ENCODE measurements at regions not wholly inside any gene's neighbourhood (a gene's known extent, or its start where the extent isn't known, plus 50 kb on each side); places are given as distances from the start of the nearest gene placed in this dataset.
"Not testable (repeated sequence)": the region's sequence is repeated elsewhere in the genome, so short reads cannot be mapped to it uniquely, and the experiment has no call there.

DNA sequence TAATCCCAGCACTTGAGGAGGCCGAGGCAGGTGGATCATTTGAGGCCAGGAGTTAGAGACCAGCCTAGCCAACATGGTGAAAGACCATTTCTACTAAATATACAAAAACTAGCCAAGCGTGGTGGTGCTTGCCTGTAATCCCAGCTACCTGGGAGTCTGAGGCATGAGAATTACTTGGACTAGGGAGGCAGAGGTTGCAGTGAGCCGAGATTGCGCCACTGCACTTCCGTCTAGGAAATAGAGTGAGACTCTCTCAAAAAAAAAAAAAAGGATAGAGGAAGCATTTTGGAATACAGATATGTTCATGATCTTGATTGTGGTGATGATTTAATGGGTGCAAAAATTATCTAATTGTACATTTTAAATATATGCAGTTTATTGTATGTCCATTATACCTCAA lies 67.8 kb upstream of the GBE1 start:
- TF ChIP-seq, protein P1, sequence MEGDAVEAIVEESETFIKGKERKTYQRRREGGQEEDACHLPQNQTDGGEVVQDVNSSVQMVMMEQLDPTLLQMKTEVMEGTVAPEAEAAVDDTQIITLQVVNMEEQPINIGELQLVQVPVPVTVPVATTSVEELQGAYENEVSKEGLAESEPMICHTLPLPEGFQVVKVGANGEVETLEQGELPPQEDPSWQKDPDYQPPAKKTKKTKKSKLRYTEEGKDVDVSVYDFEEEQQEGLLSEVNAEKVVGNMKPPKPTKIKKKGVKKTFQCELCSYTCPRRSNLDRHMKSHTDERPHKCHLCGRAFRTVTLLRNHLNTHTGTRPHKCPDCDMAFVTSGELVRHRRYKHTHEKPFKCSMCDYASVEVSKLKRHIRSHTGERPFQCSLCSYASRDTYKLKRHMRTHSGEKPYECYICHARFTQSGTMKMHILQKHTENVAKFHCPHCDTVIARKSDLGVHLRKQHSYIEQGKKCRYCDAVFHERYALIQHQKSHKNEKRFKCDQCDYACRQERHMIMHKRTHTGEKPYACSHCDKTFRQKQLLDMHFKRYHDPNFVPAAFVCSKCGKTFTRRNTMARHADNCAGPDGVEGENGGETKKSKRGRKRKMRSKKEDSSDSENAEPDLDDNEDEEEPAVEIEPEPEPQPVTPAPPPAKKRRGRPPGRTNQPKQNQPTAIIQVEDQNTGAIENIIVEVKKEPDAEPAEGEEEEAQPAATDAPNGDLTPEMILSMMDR (IDR thresholded peaks at IDR 0.05), result not testable (repeated sequence)
- not testable (repeated sequence) for TF ChIP-seq POLR2A (IDR thresholded peaks at IDR 0.05)

All from Peyer's patch (tissue), 4 donors.